ENCODE measurements at regions not wholly inside any gene's neighbourhood (a gene's known extent, or its start where the extent isn't known, plus 50 kb on each side); places are given as distances from the start of the nearest gene placed in this dataset.

GRCh38 chr21:26388731-26389231, 184.3 kb downstream of the CYYR1 start:
- no peak for DNase-seq (ENCODE audit: extremely low spot score)
- TF ChIP-seq FOXM1 (IDR thresholded peaks at IDR 0.05; ENCODE audit: borderline replicate concordance) (no peak), L3MBTL2 (conservative IDR thresholded peaks at IDR 0.05) (no peak), ARNT (IDR thresholded peaks at IDR 0.05) (no peak), HDGF (IDR thresholded peaks at IDR 0.05; ENCODE audit: borderline replicate concordance) (no peak), ZNF384 (IDR thresholded peaks at IDR 0.05) (no peak), TARDBP (IDR thresholded peaks at IDR 0.05) (no peak), CTBP1 (IDR thresholded peaks at IDR 0.05; ENCODE audit: borderline replicate concordance) (no peak), SUZ12 (IDR thresholded peaks at IDR 0.05) (no peak)
- TF ChIP-seq, protein P1, sequence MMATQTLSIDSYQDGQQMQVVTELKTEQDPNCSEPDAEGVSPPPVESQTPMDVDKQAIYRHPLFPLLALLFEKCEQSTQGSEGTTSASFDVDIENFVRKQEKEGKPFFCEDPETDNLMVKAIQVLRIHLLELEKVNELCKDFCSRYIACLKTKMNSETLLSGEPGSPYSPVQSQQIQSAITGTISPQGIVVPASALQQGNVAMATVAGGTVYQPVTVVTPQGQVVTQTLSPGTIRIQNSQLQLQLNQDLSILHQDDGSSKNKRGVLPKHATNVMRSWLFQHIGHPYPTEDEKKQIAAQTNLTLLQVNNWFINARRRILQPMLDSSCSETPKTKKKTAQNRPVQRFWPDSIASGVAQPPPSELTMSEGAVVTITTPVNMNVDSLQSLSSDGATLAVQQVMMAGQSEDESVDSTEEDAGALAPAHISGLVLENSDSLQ (IDR thresholded peaks at IDR 0.05) = no peak
- ChIA-PET POLR2A (no interaction called here), CTCF (no interaction called here)

DNA sequence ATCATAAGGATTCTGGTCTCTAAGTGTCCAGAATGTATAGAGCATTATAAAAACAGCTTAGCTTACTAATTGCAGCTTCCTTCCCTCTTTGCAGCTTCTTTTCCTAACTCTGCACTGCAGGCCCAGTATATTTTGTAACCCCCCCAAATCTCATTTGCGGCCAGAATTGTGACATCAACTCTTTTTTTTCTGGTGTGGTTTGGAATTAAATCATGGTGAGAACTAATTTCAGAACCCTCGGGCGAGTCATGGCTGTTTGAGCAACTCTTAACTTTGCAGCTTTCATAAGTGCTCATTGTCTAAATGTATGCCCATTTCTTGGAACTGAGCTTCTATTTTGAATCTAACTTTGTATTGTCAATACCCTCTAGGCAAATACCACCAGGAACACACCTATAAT, 187.4 kb downstream of the CYYR1 start:
- CTCF ChIA-PET = no interaction called here

DNA sequence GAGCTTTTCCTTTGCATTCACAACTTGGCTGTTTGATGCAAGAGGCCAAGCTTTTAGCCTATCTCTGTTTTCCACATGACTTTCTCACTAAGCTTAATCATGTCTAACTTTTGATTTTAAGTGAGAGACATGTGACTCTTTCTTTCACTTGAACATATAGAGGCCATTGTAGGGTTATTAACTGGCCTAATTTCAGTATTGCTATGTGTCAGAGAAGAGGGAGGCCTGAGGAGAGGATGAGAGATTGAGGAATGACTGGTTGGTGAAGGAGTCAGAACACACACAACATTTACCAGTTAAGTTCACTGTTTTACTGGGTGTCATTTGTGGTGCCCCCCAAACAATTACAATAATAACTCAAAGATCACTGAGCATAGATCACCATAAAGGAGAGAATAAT, 193.5 kb downstream of the CYYR1 start:
- POLR2A ChIA-PET = no interaction called here
- DNase-seq (ENCODE audit: extremely low spot score) = no peak
- TF ChIP-seq, protein P1 (IDR thresholded peaks at IDR 0.05) = no peak
- TF ChIP-seq FOXK2 (IDR thresholded peaks at IDR 0.05) (no peak), HDGF (IDR thresholded peaks at IDR 0.05; ENCODE audit: borderline replicate concordance) (no peak), ELF4 (IDR thresholded peaks at IDR 0.05) (no peak), ZNF384 (IDR thresholded peaks at IDR 0.05) (no peak)
- CTCF ChIA-PET = no interaction called here

More for the DNA sequence above, 187.4 kb downstream of the CYYR1 start:
- no peak for DNase-seq (ENCODE audit: extremely low spot score)
- POLR2A ChIA-PET = no interaction called here
- TF ChIP-seq BHLHE40 (IDR thresholded peaks at IDR 0.05; ENCODE audit: borderline replicate concordance) (no peak), ELF4 (IDR thresholded peaks at IDR 0.05) (no peak), HDGF (IDR thresholded peaks at IDR 0.05; ENCODE audit: borderline replicate concordance) (no peak), ARNT (IDR thresholded peaks at IDR 0.05) (no peak), CTBP1 (IDR thresholded peaks at IDR 0.05; ENCODE audit: borderline replicate concordance) (no peak), TARDBP (IDR thresholded peaks at IDR 0.05) (no peak), FOXM1 (IDR thresholded peaks at IDR 0.05; ENCODE audit: borderline replicate concordance) (no peak), FOXA1 (IDR thresholded peaks at IDR 0.05) (no peak), ZNF384 (IDR thresholded peaks at IDR 0.05) (no peak), SP1 (IDR thresholded peaks at IDR 0.05) (no peak), SUZ12 (IDR thresholded peaks at IDR 0.05) (no peak), L3MBTL2 (conservative IDR thresholded peaks at IDR 0.05) (no peak), LEF1 (IDR thresholded peaks at IDR 0.05; ENCODE audit: borderline replicate concordance) (no peak), FOXK2 (IDR thresholded peaks at IDR 0.05) (no peak)

DNA sequence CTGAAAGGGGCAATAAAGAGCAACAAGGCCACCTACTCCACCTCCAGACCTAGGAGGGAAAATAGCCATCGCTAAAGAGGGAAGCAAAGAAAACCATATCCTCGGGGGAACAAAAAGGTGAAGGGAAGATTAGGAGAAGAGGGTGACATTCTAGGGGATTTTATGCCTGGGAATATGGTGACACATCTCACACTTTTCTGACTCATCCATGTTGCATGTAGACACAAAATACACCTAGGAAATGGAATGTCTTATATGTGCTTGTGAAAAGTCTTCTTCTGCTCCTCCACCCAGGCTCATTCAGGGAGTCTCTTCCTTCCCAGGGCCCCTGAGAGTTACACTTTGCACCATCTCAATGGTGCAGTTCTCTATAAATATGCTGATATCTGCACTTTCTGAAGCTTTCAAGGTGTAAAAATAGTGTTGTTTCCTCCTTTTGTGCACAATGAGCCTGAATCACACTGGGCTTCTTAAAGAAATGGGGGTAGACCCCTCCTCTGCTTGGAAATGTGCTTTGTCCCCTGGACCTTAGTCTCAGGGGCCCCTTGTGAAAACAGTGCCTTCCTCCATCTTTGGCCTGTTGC, 195.9 kb downstream of the CYYR1 start:
- no peak for TF ChIP-seq CTBP1 (IDR thresholded peaks at IDR 0.05; ENCODE audit: borderline replicate concordance)
- TF ChIP-seq BHLHE40 (IDR thresholded peaks at IDR 0.05; ENCODE audit: borderline replicate concordance) = no peak
- no peak for TF ChIP-seq ELF4 (IDR thresholded peaks at IDR 0.05)
- TF ChIP-seq FOXM1 (IDR thresholded peaks at IDR 0.05; ENCODE audit: borderline replicate concordance) = no peak
- TF ChIP-seq SUZ12 (IDR thresholded peaks at IDR 0.05) = no peak
- no peak for TF ChIP-seq SP1 (IDR thresholded peaks at IDR 0.05)
- no peak for TF ChIP-seq FOXA1 (IDR thresholded peaks at IDR 0.05)
- no peak for TF ChIP-seq NFRKB (IDR thresholded peaks at IDR 0.05)
- TF ChIP-seq FOXK2 (IDR thresholded peaks at IDR 0.05) = no peak
- no peak for TF ChIP-seq ARNT (IDR thresholded peaks at IDR 0.05)
- no peak for TF ChIP-seq LEF1 (IDR thresholded peaks at IDR 0.05; ENCODE audit: borderline replicate concordance)
- no peak for TF ChIP-seq L3MBTL2 (conservative IDR thresholded peaks at IDR 0.05)
- TF ChIP-seq, protein P1 (IDR thresholded peaks at IDR 0.05) = no peak
- TF ChIP-seq ZNF384 (IDR thresholded peaks at IDR 0.05) = no peak
- no peak for TF ChIP-seq HDGF (IDR thresholded peaks at IDR 0.05; ENCODE audit: borderline replicate concordance)
- TF ChIP-seq TARDBP (IDR thresholded peaks at IDR 0.05) = no peak
- ChIA-PET CTCF (no interaction called here), POLR2A (no interaction called here)
- no peak for DNase-seq (ENCODE audit: extremely low spot score)

DNA sequence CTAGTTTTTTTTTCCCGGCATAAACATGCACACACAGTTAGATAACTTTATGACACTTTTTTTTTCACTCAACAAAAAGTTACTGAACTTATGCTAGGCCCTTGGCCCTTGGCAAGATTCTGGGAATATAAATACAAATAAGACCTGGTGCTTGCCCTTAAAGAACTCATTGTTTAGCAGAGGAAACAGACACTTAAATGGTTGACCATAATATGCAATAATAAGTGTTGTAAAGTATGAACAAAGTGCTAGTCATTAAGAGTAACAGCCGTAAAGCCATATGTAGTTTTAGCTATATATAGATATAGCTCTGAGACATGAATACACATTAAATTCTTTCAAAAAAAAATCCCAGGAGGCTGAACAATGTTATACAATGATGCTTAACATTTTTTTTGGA, 198.3 kb downstream of the CYYR1 start:
- ChIA-PET CTCF (interaction anchor here (0.7 kb wide), 1 partner anchor 153 kb away, joined by 6 read pairs; no protein-coding TSS in a partner anchor), POLR2A (no interaction called here)
- DNase-seq (ENCODE audit: extremely low spot score) = no peak
- TF ChIP-seq ARNT (IDR thresholded peaks at IDR 0.05) = no peak
- TF ChIP-seq SP1 (IDR thresholded peaks at IDR 0.05) = no peak
- TF ChIP-seq ELF4 (IDR thresholded peaks at IDR 0.05) = no peak
- no peak for TF ChIP-seq FOXM1 (IDR thresholded peaks at IDR 0.05; ENCODE audit: borderline replicate concordance)
- TF ChIP-seq FOXK2 (IDR thresholded peaks at IDR 0.05) = no peak
- TF ChIP-seq ZNF384 (IDR thresholded peaks at IDR 0.05) = no peak
- no peak for TF ChIP-seq NFRKB (IDR thresholded peaks at IDR 0.05)
- no peak for TF ChIP-seq SUZ12 (IDR thresholded peaks at IDR 0.05)
- no peak for TF ChIP-seq TARDBP (IDR thresholded peaks at IDR 0.05)
- TF ChIP-seq LEF1 (IDR thresholded peaks at IDR 0.05; ENCODE audit: borderline replicate concordance) = no peak
- no peak for TF ChIP-seq BHLHE40 (IDR thresholded peaks at IDR 0.05; ENCODE audit: borderline replicate concordance)
- TF ChIP-seq HDGF (IDR thresholded peaks at IDR 0.05; ENCODE audit: borderline replicate concordance) = no peak

- DNase-seq (ENCODE audit: extremely low spot score) = no peak
- ChIA-PET CTCF (no interaction called here), POLR2A (no interaction called here)
- no peak for TF ChIP-seq SP1 (IDR thresholded peaks at IDR 0.05)
- TF ChIP-seq BHLHE40 (IDR thresholded peaks at IDR 0.05; ENCODE audit: borderline replicate concordance) = no peak
- TF ChIP-seq TARDBP (IDR thresholded peaks at IDR 0.05) = no peak
These were observed 198.2 kb upstream of the APP start for GRCh38 chr21:26368591-26369320.
